ENCODE measurements at regions not wholly inside any gene's neighbourhood (a gene's known extent, or its start where the extent isn't known, plus 50 kb on each side); places are given as distances from the start of the nearest gene placed in this dataset.

DNA sequence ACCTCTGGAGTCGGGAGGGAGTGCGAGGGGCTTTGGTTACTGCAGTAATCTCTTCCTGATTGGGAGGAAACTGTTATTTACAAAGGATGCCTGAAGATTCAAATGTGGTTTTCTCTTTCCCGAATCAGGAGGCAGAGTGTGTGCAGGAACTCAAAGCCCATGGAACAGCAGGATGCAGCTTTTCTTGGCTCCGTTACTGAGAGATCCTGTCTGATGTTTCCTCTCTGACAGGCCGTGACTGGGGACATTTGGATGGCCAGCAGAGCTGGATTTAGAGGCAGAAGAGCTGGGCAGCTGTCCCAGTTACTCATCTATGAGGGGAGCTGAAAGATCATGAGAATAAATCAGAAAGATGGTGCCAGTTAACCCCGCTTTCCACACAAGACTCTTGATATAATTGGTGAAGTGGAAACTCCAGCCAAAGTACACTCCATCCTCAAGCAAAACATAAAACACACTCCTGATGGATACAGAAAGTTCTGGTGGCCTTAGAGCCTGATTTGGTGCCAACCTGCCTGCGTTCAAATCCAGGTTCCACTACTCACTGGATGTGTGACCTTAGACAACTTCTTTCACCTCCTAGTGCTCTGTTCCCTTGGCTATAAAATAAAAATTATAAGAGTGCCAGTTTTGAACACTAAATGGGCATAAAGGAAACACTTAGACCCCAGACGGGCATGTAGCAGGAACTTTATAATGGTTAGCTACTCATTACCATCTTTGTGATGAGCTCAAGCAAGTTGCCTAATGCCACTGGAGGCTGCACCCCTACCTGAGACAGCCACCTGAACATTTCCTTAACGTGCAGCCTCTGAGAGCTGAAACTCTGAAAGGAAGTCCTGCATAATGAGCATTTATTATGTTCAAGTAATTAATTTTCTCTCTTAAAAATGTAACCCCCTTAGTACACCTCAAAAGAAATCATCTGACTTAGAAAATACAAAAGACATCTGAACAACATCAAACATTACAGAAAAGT, 349.0 kb upstream of the GATB start:
- no peak for DNase-seq

DNA sequence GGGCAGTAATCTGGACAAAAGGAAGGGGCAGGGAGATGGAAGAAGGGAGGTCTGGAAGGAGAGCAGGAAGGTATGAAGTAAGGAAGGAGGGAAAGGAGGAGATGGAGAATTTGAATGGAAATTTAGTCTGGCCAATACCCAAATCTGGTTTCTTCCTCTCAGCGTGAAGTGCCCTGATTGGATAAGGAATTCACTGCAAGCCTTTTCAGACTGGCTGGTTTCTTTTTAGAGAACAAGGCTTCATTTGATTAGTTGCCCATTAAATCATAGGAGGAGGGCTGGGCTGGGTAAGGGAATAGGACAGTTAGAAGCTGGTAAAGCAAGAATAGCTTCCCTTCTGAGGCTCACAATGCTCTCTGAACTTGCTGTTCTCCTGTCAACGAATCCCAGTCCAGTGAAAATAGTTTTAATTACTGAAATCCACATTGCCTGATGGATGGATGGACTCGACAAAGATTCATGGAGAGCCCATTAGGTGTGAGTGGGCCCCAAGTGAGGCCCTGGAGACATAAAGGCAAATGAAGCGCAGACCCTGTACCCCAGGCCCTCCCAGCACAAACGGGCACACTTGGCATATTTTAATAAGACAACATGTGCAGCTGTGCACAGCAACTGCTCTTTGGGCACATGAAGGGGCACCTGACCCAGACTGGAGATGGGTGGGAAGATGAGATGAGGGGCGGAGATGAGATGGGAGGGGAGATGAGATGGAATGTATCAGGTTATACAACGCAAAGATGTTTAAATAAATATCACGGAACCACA, 347.1 kb upstream of the GATB start:
- no peak for DNase-seq

- no peak for DNase-seq
Measured at GRCh38 chr4:152106781-152107321, 346.0 kb upstream of the GATB start.

GRCh38 chr4:152106113-152106763, 345.4 kb upstream of the GATB start:
- peak in 1 of 2 donors; percentile 13 for DNase-seq

GRCh38 chr4:152104901-152105357, 344.1 kb upstream of the GATB start:
- no peak for DNase-seq

DNA sequence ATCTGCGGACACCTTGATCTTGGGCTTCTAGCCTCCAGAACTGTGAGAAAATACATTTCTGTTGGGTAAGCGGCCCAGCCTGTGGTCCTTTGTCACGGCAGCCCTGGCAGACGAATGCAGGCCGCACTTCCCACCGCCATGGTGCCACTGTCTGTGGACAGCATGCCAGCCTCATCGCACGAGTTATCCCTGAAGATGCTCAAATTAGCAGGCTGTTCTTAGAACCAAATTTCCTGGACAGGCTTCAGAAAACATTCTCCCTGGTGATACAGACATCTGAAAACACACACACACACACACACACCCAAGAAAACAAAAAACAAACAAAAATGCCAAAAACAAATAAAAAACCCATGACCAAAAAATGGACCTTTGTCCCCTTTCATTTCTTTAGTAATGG, 343.5 kb upstream of the GATB start:
- DNase-seq, result no peak

DNA sequence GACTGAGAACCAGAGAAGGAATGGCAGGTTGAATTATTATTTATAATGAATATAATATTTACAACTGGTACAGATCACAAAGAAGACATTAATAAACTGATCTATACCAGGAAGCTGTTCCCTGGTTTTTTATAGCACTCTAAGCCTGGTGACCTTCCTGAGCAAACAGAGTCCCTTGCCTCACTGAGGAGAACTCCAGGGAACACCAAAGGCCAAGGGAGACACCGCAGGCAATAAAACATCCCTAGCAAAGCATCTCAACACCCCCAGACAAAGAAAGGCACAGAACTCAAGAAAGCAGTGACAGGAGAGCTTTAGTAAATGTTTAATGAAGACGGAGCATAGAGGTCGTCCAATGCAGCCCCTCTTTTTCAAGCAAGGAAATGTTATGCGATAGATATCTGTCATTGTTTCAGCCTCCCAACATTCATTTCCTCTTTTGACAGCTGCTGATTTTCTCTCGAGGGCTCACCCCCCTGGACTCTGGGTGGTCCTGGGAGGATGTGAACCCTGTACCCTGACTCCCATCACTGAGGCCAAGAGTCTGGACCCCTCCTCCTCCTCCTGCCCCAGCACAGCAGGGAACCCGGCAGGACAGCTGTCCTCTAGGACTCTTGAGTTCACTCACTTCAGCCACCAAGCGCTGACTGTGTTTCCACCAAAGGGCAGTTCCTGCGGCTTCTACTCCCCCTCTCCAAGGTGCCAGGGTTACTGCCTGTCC, 342.5 kb upstream of the GATB start:
- DNase-seq, result no peak

DNA sequence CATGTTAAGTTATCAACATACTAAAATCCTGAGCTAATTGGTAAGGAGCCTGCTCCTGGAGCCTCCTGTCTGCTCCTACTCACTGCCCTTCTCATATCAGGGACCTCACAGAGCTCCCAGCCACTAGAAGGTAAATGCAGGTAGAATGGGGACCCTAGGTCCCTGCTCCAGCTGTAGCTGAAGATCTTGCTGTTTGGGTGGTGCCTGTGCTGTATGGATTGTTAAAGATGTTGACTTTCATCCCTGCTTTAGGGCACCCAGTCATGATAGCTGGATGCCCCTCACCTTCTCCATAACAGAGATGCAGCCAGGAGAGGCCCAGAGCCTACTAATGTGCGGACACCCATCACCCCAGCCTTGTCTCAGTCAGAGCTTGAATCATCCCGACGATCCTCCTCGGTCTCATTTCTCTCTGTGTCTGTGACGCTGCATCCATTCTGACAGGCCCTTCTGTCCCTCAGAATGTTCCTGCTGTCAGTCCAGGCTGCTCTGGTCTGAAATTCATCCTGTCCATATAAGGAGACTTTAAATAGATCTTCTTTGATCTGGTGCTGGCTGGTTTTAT, 341.7 kb upstream of the GATB start:
- DNase-seq, result no peak

- no peak for DNase-seq
Measured at GRCh38 chr4:152101556-152102435, 341.0 kb upstream of the GATB start.

DNA sequence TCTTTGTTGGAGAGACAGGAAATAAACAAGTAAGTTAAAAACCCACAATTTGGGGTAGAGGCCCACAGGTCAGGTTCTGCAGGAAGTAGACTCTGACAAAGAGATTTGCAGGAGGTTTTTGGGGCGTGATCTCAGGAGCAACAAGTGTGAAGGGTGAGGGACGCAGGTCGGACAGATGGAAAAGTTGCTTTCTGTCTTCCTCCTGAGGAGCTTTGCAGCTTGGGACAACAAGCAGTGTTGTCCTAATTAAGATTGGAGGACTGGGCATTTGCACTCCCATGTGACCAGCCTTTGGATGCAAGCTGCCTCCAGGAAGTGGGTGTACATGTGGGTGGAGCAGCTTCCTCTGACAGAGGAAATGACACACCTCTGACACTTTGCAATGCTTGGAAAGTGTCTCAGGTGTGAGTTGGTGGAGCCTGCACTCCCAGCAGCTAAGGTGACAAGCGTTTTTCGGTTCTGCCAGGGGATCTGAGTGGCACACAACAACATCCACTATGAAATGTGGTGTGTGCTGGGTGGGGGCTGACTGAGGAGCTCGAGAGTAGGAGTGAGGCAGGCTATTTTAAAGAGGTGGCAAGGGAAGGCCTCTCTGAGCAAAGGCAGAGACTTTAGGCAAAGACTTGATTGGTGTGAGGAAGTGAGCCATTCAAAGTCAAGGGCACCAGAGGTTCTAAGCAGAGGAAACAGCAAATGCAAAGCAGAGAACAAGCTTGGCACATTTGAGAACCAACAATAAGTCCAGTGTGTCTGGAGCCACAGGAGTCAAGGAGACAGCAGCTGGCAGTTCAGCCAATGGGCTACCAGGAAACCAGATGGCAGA, 339.8 kb upstream of the GATB start:
- DNase-seq, result no peak

DNA sequence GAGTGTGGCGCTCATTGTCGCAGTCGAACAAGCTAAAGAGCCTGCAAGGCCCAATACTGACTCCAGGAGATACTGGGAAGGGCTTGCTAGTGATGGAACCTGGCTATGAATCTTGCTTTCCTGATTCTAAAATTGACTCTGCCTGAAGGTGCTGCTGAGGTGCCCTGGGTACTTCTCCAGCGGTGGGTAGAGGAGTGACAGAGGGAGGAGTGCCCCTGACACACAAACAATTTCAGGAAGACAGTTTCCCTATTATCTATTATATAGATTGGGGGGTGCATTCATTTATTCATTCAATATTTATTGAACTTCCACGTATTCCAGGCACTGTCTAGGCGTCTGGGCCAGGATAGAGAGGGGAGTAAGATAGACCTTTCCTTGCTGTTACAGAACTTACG, 339.2 kb upstream of the GATB start:
- DNase-seq, result no peak

DNA sequence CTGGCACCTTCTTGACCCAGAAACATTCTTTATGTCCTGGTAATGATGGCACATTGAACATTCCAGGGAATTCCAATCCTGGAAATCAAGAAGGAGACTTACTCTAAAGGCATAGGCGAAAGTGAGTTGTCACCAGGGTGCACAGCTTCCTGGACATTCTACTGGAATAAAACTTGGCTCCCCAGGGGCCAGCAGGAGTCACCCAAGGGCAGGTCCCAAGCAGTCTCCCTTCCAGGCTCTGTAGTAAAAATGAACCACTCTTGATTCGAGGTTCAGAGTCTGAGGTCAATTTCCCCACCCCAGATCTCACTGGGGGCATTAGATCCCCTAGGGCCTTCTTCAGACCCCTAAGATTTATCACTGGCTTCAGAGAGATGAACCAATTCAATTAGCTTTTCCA, 338.7 kb upstream of the GATB start:
- no peak for DNase-seq

DNA sequence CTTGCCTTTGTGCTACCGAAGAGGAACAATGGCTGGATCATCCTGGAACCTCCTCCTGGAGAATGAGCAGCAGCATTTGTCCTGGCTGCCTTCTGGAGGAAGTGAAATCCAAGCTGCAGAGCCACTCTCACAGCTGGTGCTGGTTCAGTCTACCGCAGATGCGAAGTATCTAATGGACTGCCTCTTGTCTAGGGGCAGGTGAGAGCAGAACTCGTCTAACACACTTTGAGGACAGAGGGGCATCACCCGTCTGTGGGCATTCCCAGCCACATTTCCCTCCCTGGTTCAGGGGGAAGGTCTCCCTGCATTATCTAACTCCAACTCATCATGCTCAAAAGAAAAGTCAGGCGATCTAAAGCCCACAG, 338.2 kb upstream of the GATB start:
- DNase-seq, result no peak

DNA sequence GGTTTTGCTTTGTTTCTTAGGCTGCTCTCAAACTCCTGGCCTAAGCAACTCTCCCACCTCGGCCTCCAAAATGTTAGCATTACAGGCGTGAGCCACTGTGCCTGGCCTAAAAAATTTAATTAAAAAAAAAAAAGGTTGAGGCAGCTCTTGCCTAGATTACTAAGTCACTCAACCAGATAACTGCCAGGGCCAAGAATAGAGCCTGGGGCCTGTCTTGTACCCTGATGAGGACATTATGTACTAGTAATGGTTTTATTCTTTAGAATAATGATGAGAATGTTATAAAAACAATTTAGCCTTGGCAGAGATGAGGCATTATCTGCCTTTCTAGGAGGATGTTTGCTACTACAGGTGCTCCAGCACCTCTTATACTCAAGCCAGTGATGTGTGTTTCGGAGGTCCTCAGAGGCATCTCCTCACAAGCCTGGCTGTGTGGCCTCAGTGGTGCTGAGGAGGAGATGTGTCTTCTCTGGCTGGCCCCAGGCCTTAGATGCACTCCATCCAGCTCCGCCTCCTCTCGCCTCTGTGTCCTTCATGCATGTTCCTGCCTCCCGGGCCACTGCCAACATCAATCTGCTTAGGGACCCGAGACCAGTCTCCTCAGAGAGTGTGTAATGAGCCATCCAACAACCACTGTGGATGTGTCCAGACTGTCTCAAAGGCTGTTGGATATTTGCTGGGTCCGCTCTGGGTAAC, 337.7 kb upstream of the GATB start:
- DNase-seq, result no peak

- DNase-seq, result no peak
Measured at GRCh38 chr4:152097371-152097770, 336.6 kb upstream of the GATB start.

DNA sequence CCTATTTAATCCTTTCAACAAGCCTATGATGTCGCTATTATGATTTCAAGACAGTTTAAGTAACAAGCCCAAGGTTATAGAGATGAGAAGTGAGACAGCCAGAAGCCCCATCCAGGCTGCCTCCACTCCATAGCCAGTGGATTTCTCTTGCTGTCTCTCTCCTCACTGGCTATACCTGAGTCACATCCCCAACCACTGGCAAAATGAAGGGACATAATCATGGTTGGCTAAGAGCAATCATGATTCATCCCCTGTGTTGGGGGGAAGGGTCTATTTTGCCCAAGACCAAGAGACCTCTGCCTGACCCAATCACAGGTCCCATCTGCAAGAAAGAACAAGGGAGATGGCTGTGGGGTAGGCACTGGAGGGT, 334.9 kb upstream of the GATB start:
- DNase-seq, result no peak

DNA sequence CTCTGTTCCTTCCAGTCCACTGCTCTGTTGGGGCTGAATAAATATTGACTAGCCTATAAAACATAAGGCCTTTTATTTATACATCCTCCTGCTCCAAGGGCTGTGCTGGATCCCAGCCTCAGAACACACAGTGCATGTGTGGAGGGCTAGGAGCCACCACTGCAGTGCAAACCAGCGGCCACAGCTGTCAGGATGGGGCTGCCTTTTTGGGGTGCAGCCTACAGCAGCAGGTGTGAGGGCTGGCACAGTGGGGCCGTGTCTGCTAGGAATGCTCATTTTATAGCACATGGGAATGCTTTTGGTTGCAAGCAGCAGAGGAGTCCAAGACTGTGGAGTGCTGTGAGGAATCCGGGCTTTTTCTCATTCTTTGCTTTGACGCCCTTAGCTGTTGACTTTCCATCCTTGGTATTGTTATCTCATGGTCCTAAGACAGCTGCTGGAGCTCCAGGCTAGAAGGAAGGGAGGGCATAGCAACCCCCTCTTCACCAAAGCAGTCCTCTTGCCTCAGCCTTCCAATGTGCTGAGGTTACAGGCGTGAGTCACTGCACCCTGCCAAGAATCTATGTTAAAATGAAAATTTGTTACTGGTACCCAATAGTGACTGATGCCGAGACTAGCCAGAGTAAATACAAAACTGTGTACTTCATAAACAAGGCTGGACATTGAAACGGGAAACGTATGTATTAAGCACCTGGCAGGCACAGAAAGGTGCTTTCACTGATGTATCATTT, 334.3 kb upstream of the GATB start:
- DNase-seq, result no peak

GRCh38 chr4:152091405-152091804, 330.6 kb upstream of the GATB start:
- no peak for DNase-seq

- DNase-seq, result no peak
Measured at GRCh38 chr4:152090543-152090942, 329.7 kb upstream of the GATB start.

Measured in bone marrow (tissue), 2 donors.